NCI-H2107 treated with DMSO at 0.1 percent for 48 hours (cell line): ENCODE measurements at regions not wholly inside any gene's neighbourhood (a gene's known extent, or its start where the extent isn't known, plus 50 kb on each side); places are given as distances from the start of the nearest gene placed in this dataset.

Experiments used
- DNase-seq: peaks from one replicate; lab custom pipeline; 2025; ENCODE audit not compliant: unreplicated experiment; lab: John Stamatoyannopoulos, UW

DNA sequence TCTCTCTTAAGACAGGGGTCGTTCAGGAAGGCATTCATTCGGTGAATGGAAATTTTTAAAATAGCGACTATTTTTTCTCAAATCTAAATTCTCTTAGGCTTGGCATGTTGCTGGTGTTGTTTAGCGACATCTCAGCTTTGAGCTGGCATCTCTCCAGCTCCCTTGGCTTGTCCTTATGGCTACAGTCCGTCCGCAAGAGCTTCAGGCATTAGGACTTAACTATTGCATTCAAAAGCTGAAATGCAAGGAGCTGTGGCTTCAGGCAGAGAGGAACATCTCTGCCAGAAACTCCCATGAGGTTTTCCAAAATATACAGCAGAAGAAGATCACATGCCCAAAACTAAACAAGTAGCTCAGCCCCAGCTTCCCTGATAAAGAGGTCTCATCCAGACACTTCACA lies 578.5 kb downstream of the EFNB2 start:
- DNase-seq = no peak

DNA sequence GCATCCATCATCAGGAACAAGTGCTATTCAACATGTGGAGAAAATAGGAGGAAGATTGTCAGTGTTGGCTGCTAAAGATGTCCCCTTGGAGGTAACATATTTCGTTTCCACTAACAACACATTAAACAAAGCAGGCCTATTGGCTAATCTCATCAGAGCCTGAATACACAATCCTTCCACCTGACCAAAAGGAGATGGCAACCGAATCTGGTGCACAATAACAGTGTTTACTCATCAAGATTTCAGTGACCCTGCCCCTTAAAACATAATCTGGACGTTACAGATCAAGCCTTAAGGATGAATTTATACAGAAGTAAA lies 582.5 kb downstream of the EFNB2 start:
- no peak for DNase-seq

DNA sequence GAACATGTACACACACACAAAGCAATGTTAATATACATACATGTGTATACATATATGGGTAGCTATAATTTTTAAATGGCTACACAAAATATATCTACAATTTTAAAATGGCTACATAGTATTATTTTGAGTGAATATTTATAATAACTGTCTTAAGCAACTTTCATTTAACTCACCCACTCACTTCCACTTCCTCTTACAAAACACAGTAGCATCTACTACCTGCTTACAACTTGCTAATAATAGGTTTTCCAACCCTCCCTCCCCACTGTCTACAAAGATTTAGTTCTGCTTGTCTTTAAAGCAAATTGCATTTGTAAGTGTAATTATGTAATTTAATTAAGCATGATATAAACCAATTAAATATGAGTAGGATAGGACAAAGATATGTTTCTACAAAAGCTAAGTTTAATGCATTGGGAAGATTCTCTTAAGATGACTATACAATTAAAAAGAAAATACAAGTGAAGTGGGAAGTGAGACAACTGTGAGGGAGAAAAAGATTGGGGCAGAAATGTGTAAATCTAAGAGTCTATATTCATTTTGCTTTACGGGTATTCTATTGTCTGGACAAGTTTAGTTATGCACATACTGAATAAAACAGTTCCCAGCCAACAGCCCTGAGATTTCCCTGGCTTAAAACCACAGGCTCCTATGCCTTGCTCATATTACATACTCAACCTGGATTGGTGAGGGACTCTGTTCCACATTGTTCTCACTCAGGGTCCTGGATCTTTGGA lies 583.1 kb downstream of the EFNB2 start:
- no peak for DNase-seq

DNA sequence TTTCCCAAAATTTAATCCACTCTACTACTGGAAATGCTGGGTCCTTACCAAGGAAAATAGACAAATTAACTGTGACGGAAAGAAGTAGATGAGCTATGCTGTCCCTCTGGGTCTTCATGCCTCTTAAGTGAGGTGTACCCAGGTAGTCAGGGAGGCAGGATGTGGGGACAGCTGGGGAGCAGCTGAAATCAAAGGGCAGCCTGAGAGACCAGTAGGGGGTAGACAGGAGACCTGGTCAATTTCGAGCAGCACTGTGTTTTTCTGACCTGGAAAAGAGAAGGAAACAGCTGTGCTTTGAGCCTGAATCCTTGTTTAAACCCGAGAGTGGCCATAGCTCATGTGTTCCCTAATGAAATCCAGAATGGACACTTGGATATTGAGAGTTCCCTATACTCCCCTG lies 587.3 kb downstream of the EFNB2 start:
- no peak for DNase-seq

DNA sequence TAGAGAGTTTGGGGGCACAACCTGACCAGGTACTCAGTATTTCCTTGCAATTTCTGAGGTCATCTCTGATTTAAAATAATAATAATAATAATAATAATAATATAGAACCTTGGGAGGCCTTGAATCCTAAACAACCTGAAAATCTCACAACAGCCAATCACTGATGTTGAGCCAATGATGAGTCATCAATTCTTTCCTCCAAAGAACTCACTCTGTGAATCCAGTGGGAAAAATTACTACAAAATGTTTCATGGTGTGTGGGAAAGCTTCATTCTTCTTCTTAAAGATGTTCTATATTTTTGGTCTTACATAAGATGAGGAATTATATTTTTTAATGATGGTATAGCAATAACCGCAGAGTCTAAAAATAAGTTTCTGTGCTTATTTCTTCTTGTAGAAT lies 594.6 kb downstream of the EFNB2 start:
- no peak for DNase-seq

DNA sequence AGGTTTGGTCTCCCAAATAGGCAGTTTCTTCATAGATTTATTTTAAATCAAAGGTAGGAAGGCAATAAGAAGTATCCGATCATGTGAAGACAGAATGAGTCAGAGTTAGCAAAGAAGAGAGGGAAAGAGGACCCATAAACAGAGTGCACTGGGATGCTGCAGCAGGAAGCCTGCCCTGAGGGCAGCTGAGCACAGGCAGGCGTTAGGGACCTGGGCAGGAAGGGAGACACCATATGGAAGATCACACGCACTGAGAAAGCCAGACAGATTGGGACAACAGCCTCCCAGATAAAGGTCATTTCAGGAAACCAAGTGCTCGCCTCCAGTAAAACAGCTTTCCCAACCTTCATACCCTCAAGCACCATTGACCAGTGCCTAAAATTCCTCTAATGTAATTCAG lies 598.0 kb downstream of the EFNB2 start:
- no peak for DNase-seq

DNA sequence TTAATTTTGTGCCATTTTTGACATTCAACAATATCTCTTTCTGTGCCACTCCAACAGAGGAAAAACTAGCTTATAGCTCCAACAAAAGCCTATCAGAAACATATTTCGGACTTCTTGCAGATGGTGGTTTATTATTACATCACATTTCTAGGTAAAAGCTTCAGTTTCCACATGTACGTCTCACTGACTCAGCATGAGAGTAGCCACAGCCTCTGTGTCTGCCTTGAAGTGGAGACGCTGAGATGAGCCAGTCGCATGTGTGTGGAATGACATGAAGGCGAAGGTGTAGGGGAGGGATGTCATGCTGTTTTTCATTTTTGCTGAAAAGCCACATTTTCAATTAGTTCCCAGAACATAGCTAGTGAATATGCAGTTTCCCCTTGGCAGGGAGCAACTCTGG lies 598.6 kb downstream of the EFNB2 start:
- DNase-seq = no peak

DNA sequence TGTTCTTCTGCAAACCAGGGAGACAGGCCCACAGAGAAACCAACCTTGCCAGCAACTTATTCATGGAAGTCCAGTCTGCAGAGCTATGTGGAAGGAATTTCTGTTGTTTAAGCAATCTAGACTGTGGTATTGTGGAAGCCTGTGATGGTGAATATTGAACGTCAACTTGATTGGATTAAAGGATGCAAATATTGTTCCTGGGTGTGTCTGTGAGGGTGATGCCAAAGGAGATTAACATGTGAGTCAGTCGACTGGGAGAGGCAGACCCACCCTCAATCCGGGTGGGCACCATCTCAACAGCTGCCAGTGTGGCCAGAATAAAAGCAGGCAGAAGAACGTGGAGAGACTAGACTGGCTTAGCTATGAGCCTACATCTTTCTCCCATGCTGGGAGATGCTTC lies 606.0 kb downstream of the EFNB2 start:
- no peak for DNase-seq

DNA sequence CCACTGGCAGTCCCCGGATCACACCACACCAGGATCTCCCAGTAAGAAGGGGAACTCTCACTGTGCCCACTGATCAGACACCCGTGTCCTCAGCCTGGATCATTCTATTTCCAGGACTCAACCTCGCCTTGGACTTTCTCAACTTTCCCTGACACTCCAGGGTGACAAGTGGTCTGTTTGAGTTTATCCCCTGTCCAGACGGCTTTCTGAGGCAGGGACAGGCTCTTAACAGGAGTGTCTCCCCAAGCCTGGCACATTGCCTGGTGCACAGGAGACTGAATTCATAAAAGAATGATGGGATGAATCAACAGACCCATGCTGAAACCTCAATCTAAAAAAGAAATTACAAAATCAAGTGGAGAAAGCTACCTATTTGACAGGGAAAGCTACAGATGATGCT lies 606.6 kb downstream of the EFNB2 start:
- DNase-seq = no peak

DNA sequence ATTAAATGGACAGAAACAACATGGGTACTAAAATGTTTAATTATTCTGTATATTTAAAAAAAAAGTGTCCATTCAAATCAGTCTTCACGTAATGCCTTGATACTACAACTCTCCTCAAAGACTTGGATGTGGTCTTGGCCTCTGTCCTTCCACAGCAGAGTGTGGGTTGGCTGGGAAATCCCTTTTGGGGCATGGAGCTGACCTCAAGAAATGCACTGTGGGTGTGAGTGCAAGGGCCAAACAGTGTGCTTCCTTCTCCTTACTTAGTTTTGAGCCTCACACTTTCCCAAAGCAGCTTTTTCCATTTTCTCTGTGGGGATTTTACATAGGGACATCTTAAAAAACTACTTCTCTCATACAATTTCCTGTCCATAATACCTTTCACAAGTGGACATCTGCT lies 607.4 kb downstream of the EFNB2 start:
- no peak for DNase-seq

DNA sequence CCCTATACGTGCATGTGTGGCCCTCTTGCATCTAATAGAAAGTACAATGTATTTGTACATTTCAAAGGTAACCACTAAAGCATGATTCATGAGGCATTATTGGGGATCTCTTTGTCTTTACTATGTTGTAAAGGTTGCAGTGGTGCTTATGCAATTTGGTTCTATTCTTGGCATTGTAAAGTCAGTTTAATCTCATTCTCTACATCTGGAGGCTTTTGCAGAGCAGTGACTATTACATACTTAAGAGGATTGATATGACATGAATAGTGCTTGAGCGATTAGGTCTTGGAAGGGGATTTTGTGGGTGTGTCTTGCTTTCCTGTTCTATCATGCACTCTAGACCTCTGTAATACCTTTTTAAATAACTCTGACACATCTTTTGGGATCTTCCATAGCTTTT lies 610.0 kb downstream of the EFNB2 start:
- no peak for DNase-seq

DNA sequence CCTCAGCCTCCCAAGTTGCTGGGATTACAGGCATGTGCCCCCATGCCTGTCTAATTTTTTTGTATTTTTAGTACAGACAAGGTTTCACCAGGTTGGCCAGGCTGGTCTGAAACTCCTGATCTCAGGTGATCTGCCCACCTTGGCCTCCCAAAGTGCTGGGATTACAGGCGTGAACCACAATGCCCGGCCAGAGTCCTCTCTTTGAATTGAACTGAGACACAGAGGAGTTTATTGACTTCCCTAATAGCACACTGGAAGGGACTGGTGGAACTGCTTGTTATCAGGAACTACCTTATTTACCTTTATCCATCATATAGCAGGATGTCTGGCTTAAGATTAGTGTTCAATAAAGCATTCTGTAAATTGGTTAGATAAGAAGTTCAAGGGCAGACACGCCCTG lies 613.8 kb downstream of the EFNB2 start:
- DNase-seq = no peak

DNA sequence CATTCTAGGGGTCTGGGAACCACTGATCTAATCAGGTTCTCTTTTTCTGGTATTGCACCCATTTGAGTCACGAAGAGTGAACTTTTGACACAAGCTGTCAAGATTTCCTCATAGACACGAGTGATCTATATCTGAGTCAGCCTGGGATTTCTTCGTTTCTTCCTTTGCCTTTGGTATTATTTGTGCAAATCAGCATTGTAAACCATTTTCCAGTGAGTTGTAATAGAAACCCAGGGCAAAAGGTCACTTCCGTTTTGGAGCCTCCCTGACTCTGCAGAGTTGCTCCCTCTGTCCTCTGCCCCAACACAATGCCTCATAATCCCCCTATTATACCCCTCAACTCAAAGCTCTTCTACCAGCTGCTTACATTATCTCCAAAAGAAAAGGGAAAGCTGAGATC lies 615.1 kb downstream of the EFNB2 start:
- no peak for DNase-seq

DNA sequence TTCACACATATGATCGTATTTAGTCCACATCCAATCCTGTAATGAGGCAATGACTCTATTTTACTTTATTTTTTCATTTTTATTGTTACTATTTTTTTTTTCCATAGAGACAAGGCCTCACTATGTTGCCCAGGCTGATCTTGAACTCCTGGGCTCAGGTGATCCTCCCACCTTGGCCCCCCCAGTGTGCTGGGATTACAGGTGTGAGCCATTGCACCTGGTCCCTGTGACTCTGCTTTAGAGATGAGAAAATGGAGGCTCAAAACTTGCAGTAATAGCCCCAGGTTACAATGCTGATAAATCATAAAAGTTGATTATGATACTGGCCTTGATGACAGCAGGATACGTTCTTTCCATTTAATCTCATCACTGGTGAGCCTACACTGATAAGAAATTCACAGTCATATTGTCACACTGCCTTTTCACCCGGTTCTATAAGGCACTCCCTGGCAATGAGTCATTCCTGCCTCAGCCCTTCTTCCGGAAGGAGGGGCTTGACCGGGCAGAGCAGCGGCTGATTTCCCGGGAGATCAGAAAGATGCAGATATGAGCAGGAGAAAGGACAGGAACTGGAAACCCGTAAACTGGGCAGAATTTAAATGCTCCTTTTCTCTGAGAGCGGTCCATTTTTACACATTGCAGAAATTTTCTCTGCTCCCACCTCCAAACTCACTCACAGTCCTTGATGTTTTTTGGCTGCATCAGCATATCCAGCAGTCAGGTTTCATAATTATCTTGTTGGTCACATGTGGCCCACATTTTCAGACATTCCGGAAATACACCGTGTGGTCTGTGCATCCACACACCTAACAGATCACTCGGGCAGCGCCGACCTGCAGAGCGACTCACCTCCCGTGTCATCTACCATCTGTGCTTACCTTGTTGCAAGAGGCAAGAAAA lies 616.4 kb downstream of the EFNB2 start:
- no peak for DNase-seq

DNA sequence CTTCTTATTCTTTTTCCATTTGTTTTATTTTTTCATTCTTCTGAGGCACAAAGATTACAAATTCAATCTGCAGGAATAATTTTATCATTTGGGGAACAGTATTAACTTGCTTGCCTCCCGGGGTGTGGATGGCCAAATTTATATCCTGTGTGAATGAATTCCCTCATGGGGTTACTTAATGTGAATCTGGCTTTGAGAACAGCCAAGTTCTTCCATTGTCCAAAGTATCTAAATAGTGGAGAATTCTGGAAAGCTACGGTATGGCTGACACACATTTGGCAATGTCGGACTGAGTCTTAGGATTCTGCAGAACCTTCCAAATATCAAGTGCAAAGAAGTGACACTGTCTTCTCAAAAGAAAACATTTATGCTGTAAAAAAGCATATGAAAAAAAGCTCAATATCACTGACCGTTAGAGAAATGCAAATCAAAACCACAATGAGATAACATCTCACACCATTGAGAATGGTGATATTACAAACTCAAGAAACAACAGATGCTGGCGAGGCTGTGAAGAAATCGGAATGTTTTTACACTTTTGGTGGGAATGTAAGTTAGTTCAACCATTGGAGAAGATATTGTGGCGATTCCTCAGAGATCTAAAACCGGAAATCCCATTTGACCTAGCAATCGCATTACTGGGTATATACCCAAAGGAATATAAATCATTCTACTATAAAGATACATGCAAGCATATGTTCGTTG lies 620.2 kb downstream of the EFNB2 start:
- no peak for DNase-seq

DNA sequence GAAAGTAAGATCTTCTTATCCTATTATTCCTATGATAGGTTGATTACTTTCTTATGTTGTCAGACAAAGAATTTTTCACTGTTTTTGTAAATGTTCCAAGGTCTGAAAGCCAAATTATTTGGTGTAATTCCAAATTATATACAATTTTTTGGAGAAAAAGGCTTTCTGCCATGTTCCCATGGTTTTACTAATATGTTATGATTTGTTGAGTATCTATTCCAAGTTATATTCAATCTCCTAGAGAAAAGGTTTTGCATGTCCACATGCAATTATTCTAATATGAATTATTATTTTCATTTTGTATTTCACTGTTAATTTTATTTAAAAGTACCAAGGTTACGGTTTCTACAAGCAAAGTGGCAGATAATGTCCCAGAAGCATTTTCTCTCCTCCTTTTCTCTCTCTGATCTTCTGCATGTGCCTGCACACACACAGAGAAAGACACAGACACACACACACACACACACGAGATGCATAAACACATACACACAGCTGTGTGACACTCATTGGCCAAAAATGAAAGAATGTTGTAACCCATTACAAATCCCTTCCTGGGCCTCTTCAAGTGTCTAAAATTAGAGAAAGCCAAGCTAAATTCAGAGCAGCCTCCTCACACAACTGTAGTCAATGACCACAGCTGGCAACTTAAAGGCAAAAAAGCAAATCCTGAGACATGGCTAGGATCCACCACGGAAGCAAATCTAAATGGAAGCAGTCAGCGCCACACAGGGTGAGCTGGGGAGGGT lies 621.0 kb downstream of the EFNB2 start:
- DNase-seq = no peak

DNA sequence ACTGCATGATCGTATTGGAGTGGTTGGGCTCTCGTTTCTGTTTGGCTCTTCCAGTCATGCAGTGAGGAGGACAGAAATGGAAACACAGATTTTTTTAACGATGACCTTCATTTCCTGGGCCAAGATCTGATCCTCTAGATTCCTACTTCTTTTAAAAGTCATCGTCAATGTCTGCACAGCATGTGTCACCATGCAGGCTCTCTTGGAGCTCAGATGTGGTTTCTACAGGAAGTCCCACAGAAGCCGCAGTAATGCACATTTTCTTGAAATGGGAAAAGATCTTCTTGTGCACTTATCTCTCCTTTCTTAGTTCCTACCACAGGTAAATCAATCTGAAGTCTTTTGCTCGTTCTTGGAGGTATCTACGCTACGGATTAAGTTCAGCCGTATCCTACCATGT lies 626.9 kb downstream of the EFNB2 start:
- DNase-seq = no peak

DNA sequence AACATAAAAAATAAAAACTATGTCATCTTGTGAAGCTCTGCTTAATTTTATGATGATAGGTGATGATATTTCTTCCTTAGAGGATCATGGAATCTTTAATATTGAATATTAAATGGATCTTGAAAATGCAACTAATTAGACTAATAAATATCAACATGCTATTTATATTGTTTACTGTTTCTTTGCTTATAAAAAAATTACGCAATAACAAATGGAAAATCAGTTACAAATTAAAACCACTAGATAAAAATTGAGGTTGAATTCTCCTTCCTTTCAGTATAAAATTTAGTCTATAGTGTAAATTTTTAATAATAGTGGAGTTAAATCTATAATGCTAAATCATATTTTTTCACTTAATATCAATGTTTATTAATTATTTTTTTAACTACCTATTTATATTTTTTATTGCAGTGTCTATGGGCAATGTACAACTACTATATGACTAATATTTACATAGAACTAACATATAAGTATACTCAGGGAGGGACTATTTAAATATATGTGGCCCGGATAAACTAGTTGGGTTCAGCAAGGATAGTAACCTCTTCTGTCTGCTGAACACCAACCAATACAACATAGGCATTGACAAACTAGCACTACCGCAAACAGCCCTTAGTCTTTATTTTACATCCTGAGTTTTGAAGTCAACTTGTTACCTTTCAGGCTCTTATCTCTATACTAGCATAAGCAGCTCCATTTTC lies 628.0 kb downstream of the EFNB2 start:
- no peak for DNase-seq

DNA sequence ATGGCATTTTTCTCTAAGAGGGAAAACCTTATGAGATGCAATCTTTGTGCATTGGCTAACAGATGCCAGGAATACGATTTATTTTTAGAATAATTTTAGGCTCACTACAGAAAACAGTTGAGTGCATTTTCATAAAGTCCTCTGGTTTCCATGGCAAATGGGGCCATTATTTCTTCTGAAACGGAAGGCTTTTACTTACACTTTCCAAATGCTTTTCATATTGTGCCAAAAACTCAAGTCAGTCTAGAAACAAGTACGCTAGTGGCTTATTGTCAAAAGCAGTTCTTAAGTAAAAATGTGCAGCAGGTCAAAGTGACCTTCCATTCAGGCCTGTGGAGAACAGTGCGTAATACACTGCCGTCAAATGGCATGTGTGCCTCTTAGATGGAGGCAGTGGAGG lies 628.7 kb downstream of the EFNB2 start:
- DNase-seq = no peak

DNA sequence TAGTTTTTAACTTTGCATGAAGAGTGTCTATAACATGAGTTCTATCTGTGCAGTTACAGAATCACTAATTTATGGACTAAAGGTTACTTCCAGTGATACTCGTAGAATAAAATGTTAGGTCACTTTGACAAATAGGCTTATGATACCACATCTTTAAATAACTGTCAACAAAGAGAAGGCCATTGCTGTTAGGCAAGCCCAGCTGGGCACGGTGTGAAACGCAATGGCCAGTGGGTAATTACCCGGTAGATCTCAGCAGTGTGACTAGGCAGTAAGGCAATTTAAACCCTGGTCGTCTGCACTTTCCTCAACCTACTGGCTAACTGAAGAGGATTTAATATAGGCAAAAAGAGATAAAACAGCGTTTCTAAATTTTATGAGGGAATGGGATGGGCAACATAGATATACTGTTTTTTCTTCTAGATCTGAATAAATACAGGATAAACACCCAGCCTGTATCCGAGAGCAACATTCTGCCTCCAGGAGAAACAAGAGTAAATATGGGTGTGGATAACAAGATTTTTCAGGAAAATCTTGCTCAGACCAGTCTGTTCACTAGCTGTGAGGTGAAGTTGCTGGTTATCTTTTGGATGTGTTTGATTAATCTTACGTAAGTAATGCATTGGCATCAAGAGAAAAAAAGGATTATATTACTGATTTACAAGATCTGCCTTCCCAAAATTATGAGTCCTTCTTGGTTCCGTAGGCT lies 631.3 kb downstream of the EFNB2 start:
- DNase-seq = no peak
